CD4-positive, alpha-beta memory T cell (primary cell): ENCODE measurements at regions not wholly inside any gene's neighbourhood (a gene's known extent, or its start where the extent isn't known, plus 50 kb on each side); places are given as distances from the start of the nearest gene placed in this dataset.
A peak's percentile ranks its signal among the peaks of the same experiment; 100 is the strongest.
"Not testable (repeated sequence)": the region's sequence is repeated elsewhere in the genome, so short reads cannot be mapped to it uniquely, and the experiment has no call there.

ENCODE experiments used
- CTCF ChIA-PET: fragments of 350-600 bp; sonication (Branson Sonifier 250); formaldehyde crosslinking; loops from one replicate; lab custom pipeline; 2021; ENCODE audit warnings: inconsistent platforms; ENCODE audit not compliant: partially characterized antibody; lab: Charles Lee
- POLR2A ChIA-PET: fragments of 350-600 bp; sonication (Branson Sonifier 250); formaldehyde crosslinking; loops from one replicate; lab custom pipeline; 2021; ENCODE audit not compliant: partially characterized antibody; lab: Charles Lee
- DNase-seq, 5 donors: peaks; one replicate each; pipeline versions ENCODE4 v3.0.0 to v3.0.0-alpha.2; 2020 to 2022; ENCODE audit warnings: mixed read lengths in 1 of 5
- H3K27ac ChIP-seq: one replicate; pipeline ENCODE4 v1.7.0; 2013; ENCODE audit warnings: low read depth, low read length
- H3K27me3 ChIP-seq: 2 replicates; pipeline ENCODE4 v1.7.0; 2013; ENCODE audit warnings: mild to moderate bottlenecking, low read length, moderate library complexity; ENCODE audit not compliant: insufficient read depth
- H3K36me3 ChIP-seq: 2 replicates; pipeline ENCODE4 v1.7.0; 2013; ENCODE audit warnings: mild to moderate bottlenecking, low read length, moderate library complexity; ENCODE audit not compliant: insufficient read depth
- H3K4me1 ChIP-seq: 2 replicates; pipeline ENCODE4 v1.7.0; 2013; ENCODE audit warnings: mild to moderate bottlenecking, low read length, moderate library complexity; ENCODE audit not compliant: insufficient read depth
- H3K4me3 ChIP-seq, 2 donors: one replicate each; pipeline ENCODE4 v1.7.0; 2013; ENCODE audit warnings: low read length in 2 of 2, mild to moderate bottlenecking in 1 of 2
- H3K9me3 ChIP-seq, 2 donors: one replicate each; pipeline ENCODE4 v1.7.0; 2013; ENCODE audit warnings: low read length in 2 of 2, control low read depth in 1 of 2; ENCODE audit not compliant: control insufficient read depth in 1 of 2
- H3K27ac Mint-ChIP-seq, 7 donors: one replicate each; pipeline ENCODE4 v1.8.0; 2020 to 2021; ENCODE audit warnings: mixed read lengths in 7 of 7, mild to moderate bottlenecking in 6 of 7, inconsistent platforms in 3 of 7, moderate library complexity in 3 of 7
- H3K27me3 Mint-ChIP-seq, 2 donors: one replicate each; pipeline ENCODE4 v1.8.0; 2020 to 2021; ENCODE audit warnings: mixed read lengths in 2 of 2
- H3K36me3 Mint-ChIP-seq, 2 donors: one replicate each; pipeline ENCODE4 v1.8.0; 2020 to 2021; ENCODE audit warnings: mixed read lengths in 2 of 2, inconsistent platforms in 1 of 2, mild to moderate bottlenecking in 1 of 2
- H3K4me1 Mint-ChIP-seq, 4 donors: one replicate each; pipeline ENCODE4 v1.8.0; 2020 to 2021; ENCODE audit warnings: mixed read lengths in 4 of 4, mild to moderate bottlenecking in 1 of 4
- H3K4me3 Mint-ChIP-seq, 8 donors: one replicate each; pipeline ENCODE4 v1.8.0; 2020 to 2021; ENCODE audit warnings: mixed read lengths in 8 of 8, mild to moderate bottlenecking in 7 of 8, moderate library complexity in 6 of 8, inconsistent platforms in 3 of 8
- H3K9me3 Mint-ChIP-seq, 8 donors: one replicate each; pipeline ENCODE4 v1.8.0; 2020 to 2021; ENCODE audit warnings: mixed read lengths in 8 of 8, mild to moderate bottlenecking in 5 of 8, inconsistent platforms in 3 of 8, moderate library complexity in 1 of 8
- intact Hi-C: fragments of 100-400 bp; cut with micrococcal nuclease; formaldehyde crosslinking; loops from one replicate; pipeline ENCODE4 v1.15.1; 2023

- POLR2A ChIA-PET, result no interaction called here
- no peak for DNase-seq
- CTCF ChIA-PET, result no interaction called here
- Histone ChIP-seq H3K4me1 (no peaks in the 10 kb centered on the region), H3K4me3 (no peak overlapping the region), H3K9me3 (no peaks in the 10 kb centered on the region), H3K27ac (no peak overlapping the region), H3K36me3 (no peaks in the 10 kb centered on the region), H3K27me3 (peaks cover 11% of the 10 kb centered on the region)
- Mint-ChIP-seq H3K4me3 (no peak overlapping the region), H3K27me3 (peaks cover 39 to 42% of the 10 kb centered on the region in 2 donors), H3K36me3 (no peaks in the 10 kb centered on the region), H3K4me1 (no peaks in the 10 kb centered on the region), H3K9me3 (peaks cover 0 to 4% (median 0%) of the 10 kb centered on the region in 8 donors), H3K27ac (no peak overlapping the region)
- intact Hi-C loops, result no loop called here
Measured at GRCh38 chr21:32957545-32957944, 68.2 kb upstream of the OLIG2 start.

- Mint-ChIP-seq H3K9me3 (peaks cover 0 to 4% (median 0%) of the 10 kb centered on the region in 8 donors), H3K4me3 (no peak overlapping the region), H3K27ac (no peak overlapping the region), H3K4me1 (no peaks in the 10 kb centered on the region), H3K27me3 (peaks cover 40 to 43% of the 10 kb centered on the region in 2 donors), H3K36me3 (no peaks in the 10 kb centered on the region)
- H3K4me3 ChIP-seq, result no peak overlapping the region
- intact Hi-C loops, result no loop called here
- POLR2A ChIA-PET, result no interaction called here
- no peaks in the 10 kb centered on the region for H3K4me1 ChIP-seq
- no peaks in the 10 kb centered on the region for H3K9me3 ChIP-seq
- H3K27me3 ChIP-seq, result peaks cover 11% of the 10 kb centered on the region
- CTCF ChIA-PET, result no interaction called here
- H3K27ac ChIP-seq, result no peak overlapping the region
- no peak for DNase-seq
- H3K36me3 ChIP-seq, result no peaks in the 10 kb centered on the region
Measured at GRCh38 chr21:32958288-32959002, 67.3 kb upstream of the OLIG2 start.

- intact Hi-C loops, result no loop called here
- H3K4me1 Mint-ChIP-seq, result peaks cover 3 to 7% (median 4%) of the 10 kb centered on the region in 4 donors
- no peaks in the 10 kb centered on the region for H3K36me3 ChIP-seq
- H3K27me3 Mint-ChIP-seq, result peaks cover 20 to 26% of the 10 kb centered on the region in 2 donors
- no peak for DNase-seq
- no peak overlapping the region for H3K4me3 ChIP-seq
- H3K27ac Mint-ChIP-seq, result no peak overlapping the region
- H3K36me3 Mint-ChIP-seq, result no peaks in the 10 kb centered on the region
- H3K4me1 ChIP-seq, result peaks cover 4% of the 10 kb centered on the region
- H3K4me3 Mint-ChIP-seq, result no peak overlapping the region
- H3K9me3 ChIP-seq, result no peaks in the 10 kb centered on the region
- H3K27me3 ChIP-seq, result no peaks in the 10 kb centered on the region
- ChIA-PET CTCF (no interaction called here), POLR2A (no interaction called here)
- no peak overlapping the region for H3K27ac ChIP-seq
- peaks cover 0 to 4% (median 0%) of the 10 kb centered on the region in 8 donors for H3K9me3 Mint-ChIP-seq
Measured at GRCh38 chr21:32962268-32962667, 63.5 kb upstream of the OLIG2 start.

GRCh38 chr21:32965129-32965680 lies 60.5 kb upstream of the OLIG2 start:
- H3K4me1 ChIP-seq, result peaks cover 4% of the 10 kb centered on the region
- H3K9me3 ChIP-seq, result no peaks in the 10 kb centered on the region
- H3K36me3 ChIP-seq, result no peaks in the 10 kb centered on the region
- no peaks in the 10 kb centered on the region for H3K27me3 ChIP-seq
- Mint-ChIP-seq H3K4me1 (peaks cover 3 to 7% (median 4%) of the 10 kb centered on the region in 4 donors), H3K4me3 (no peak overlapping the region), H3K9me3 (peaks cover 0 to 4% (median 0%) of the 10 kb centered on the region in 8 donors), H3K36me3 (no peaks in the 10 kb centered on the region), H3K27ac (no peak overlapping the region), H3K27me3 (peaks cover 14% of the 10 kb centered on the region in 2 donors)
- POLR2A ChIA-PET, result no interaction called here
- no peak overlapping the region for H3K27ac ChIP-seq
- no peak for DNase-seq
- intact Hi-C loops, result no loop called here
- CTCF ChIA-PET, result interaction anchor here (1.4 to 1.5 kb wide), 2 partner anchors 25 to 232 kb away, joined by 3 to 6 read pairs; no protein-coding TSS in a partner anchor
- H3K4me3 ChIP-seq, result no peak overlapping the region

- Histone ChIP-seq H3K27ac (no peak overlapping the region), H3K4me3 (no peak overlapping the region), H3K4me1 (peaks cover 4% of the 10 kb centered on the region), H3K9me3 (no peaks in the 10 kb centered on the region), H3K36me3 (no peaks in the 10 kb centered on the region), H3K27me3 (no peaks in the 10 kb centered on the region)
- ChIA-PET POLR2A (no interaction called here), CTCF (interaction anchor here (1.4 kb wide), 1 partner anchor 26 kb away, joined by 6 read pairs; no protein-coding TSS in a partner anchor)
- no peak overlapping the region for H3K27ac Mint-ChIP-seq
- no peaks in the 10 kb centered on the region for H3K36me3 Mint-ChIP-seq
- H3K9me3 Mint-ChIP-seq, result peaks cover 0 to 3% (median 0%) of the 10 kb centered on the region in 8 donors
- no peak for DNase-seq
- peak overlapping the region in 1 of 8 donors; percentile 7 for H3K4me3 Mint-ChIP-seq
- H3K4me1 Mint-ChIP-seq, result peaks cover 3 to 7% (median 4%) of the 10 kb centered on the region in 4 donors
- peaks cover 9 to 11% of the 10 kb centered on the region in 2 donors for H3K27me3 Mint-ChIP-seq
- intact Hi-C loops, result no loop called here
Measured at GRCh38 chr21:32966120-32966519, 59.6 kb upstream of the OLIG2 start.

- H3K4me3 ChIP-seq, H3K9me3 ChIP-seq, POLR2A ChIA-PET, H3K36me3 ChIP-seq, H3K27ac ChIP-seq, CTCF ChIA-PET, H3K27me3 Mint-ChIP-seq, H3K4me1 ChIP-seq, H3K4me3 Mint-ChIP-seq, intact Hi-C loops, DNase-seq, H3K36me3 Mint-ChIP-seq, H3K27ac Mint-ChIP-seq, H3K4me1 Mint-ChIP-seq, H3K27me3 ChIP-seq, H3K9me3 Mint-ChIP-seq: not testable (repeated sequence)
Measured at GRCh38 chr21:32968103-32968502, 57.6 kb upstream of the OLIG2 start.

GRCh38 chr21:32974653-32975052 lies 51.1 kb upstream of the OLIG2 start:
- POLR2A ChIA-PET, result no interaction called here
- no peaks in the 10 kb centered on the region for H3K4me1 ChIP-seq
- no peaks in the 10 kb centered on the region for H3K27me3 ChIP-seq
- no peaks in the 10 kb centered on the region for H3K4me1 Mint-ChIP-seq
- peaks cover 9 to 12% of the 10 kb centered on the region in 2 donors for H3K27me3 Mint-ChIP-seq
- no peaks in the 10 kb centered on the region for H3K9me3 ChIP-seq
- intact Hi-C loops, result no loop called here
- CTCF ChIA-PET, result no interaction called here
- H3K27ac ChIP-seq, result no peak overlapping the region
- H3K9me3 Mint-ChIP-seq, result no peaks in the 10 kb centered on the region
- H3K36me3 ChIP-seq, result no peaks in the 10 kb centered on the region
- H3K36me3 Mint-ChIP-seq, result no peaks in the 10 kb centered on the region
- no peak for DNase-seq
- no peak overlapping the region for H3K4me3 Mint-ChIP-seq
- no peak overlapping the region for H3K27ac Mint-ChIP-seq
- no peak overlapping the region for H3K4me3 ChIP-seq
